SK-N-SH treated with all-trans-retinoic acid at 6 μM for 48 hours (cell line): ENCODE measurements at regions not wholly inside any gene's neighbourhood (a gene's known extent, or its start where the extent isn't known, plus 50 kb on each side); places are given as distances from the start of the nearest gene placed in this dataset.
"Not testable (repeated sequence)": the region's sequence is repeated elsewhere in the genome, so short reads cannot be mapped to it uniquely, and the experiment has no call there.

Experiments
- ARNTL ChIP-seq: fragments of 450-650 bp; formaldehyde crosslinking; IDR thresholded peaks from 2 replicates; pipeline ENCODE4 v1.5.0; 2020; ENCODE audit warnings: low read depth, mild to moderate bottlenecking, moderate library complexity, borderline replicate concordance
- BACH2 ChIP-seq: fragments of 250-450 bp; sonication (Bioruptor Pico); IDR thresholded peaks from 2 replicates; pipeline ENCODE4 v1.9.0; 2021; ENCODE audit warnings: mild to moderate bottlenecking, borderline replicate concordance
- CREB5 ChIP-seq: fragments of 250-450 bp; sonication (Bioruptor Pico); IDR thresholded peaks from 2 replicates; pipeline ENCODE4 v1.5.1; 2020; ENCODE audit warnings: low read depth, mild to moderate bottlenecking, moderate library complexity
- ESRRG ChIP-seq: fragments of 250-450 bp; sonication (Bioruptor Pico); IDR thresholded peaks from 2 replicates; pipeline ENCODE4 v1.6.1; 2021; ENCODE audit warnings: mild to moderate bottlenecking
- OSR1 ChIP-seq: fragments of 250-450 bp; sonication (Bioruptor Pico); IDR thresholded peaks from 2 replicates; pipeline ENCODE4 v1.8.0; 2022; ENCODE audit warnings: moderate library complexity, mild to moderate bottlenecking, inconsistent platforms
- PATZ1 ChIP-seq: fragments of 250-450 bp; sonication (Bioruptor Pico); IDR thresholded peaks from 2 replicates; pipeline ENCODE4 v1.8.0; 2020; ENCODE audit warnings: mild to moderate bottlenecking, moderate library complexity, borderline replicate concordance
- POU6F1 ChIP-seq: fragments of 250-450 bp; sonication (Bioruptor Pico); IDR thresholded peaks from 2 replicates; pipeline ENCODE4 v1.8.0; 2021; ENCODE audit warnings: low read depth, mild to moderate bottlenecking, moderate library complexity, borderline replicate concordance
- PPARA ChIP-seq: fragments of 250-450 bp; sonication (Bioruptor Pico); IDR thresholded peaks from 2 replicates; pipeline ENCODE4 v1.5.0; 2020; ENCODE audit warnings: mild to moderate bottlenecking, borderline replicate concordance
- RARB ChIP-seq: fragments of 250-450 bp; sonication (Bioruptor Pico); IDR thresholded peaks from 2 replicates; pipeline ENCODE4 v1.8.0; 2021; ENCODE audit warnings: mild to moderate bottlenecking, moderate library complexity
- TCF4 ChIP-seq: fragments of 250-450 bp; sonication (Bioruptor Pico); IDR thresholded peaks from 2 replicates; pipeline ENCODE4 v1.8.0; 2021; ENCODE audit warnings: mild to moderate bottlenecking, moderate library complexity, borderline replicate concordance
- ZC3H10 ChIP-seq: fragments of 250-450 bp; sonication (Bioruptor Pico); IDR thresholded peaks from 2 replicates; pipeline ENCODE4 v1.5.1; 2021; ENCODE audit warnings: mild to moderate bottlenecking, moderate library complexity
- ZFP30 ChIP-seq: fragments of 450-650 bp; formaldehyde crosslinking; IDR thresholded peaks from 2 replicates; pipeline ENCODE4 v1.5.0; 2022; ENCODE audit warnings: mild to moderate bottlenecking, moderate library complexity
- ZNF565 ChIP-seq: fragments of 450-650 bp; formaldehyde crosslinking; conservative IDR thresholded peaks from 2 replicates; pipeline ENCODE4 v1.5.0; 2020; ENCODE audit warnings: low read depth, mild to moderate bottlenecking, moderate library complexity

GRCh38 chr5:92654601-92655000 is 926.4 kb downstream of the NR2F1-AS1 start:
- TF ChIP-seq ZFP30 (CRISPR knock-in tag); PATZ1 (CRISPR knock-in tag); CREB5; OSR1 (CRISPR knock-in tag); ZC3H10 (CRISPR knock-in tag); ZNF565 (CRISPR knock-in tag); BACH2 (CRISPR knock-in tag); TCF4 (CRISPR knock-in tag); POU6F1 (CRISPR knock-in tag); RARB (CRISPR knock-in tag); ARNTL (CRISPR knock-in tag); PPARA (CRISPR knock-in tag); ESRRG (CRISPR knock-in tag): not testable (repeated sequence)
